HL-60/S4 treated with retinoic acid at 250 ng/mL for 4 days and 3 days (cell line): ENCODE measurements at regions not wholly inside any gene's neighbourhood (a gene's known extent, or its start where the extent isn't known, plus 50 kb on each side); places are given as distances from the start of the nearest gene placed in this dataset.
"Not testable (repeated sequence)": the region's sequence is repeated elsewhere in the genome, so short reads cannot be mapped to it uniquely, and the experiment has no call there.

ENCODE experiments used
- in situ Hi-C: fragments of 300-500 bp; cut with MboI; formaldehyde crosslinking; loops from 2 replicates; pipeline ENCODE4 v1.7.0; 2022; ENCODE audit warnings: low sequenced_read_pairs

DNA sequence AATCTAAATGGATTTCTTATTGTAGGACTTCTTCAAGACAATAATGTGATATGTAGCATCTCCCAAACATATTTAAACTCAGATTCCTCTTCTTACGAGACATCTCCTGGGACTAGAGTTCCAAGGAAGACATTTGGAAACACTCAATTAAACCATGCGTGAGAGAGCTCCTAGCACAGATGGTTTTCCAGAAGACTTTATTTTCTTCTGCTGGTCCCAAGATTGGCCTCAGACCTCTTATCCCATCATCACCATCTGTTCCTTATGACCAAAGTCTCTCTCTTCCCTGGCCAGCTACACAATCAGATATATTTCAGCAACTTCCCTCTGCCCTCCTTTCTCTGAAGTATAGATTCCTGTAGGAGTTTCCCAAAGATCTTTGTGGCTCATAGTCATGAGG lies 93.2 kb upstream of the JARID2 start:
- in situ Hi-C loops = no loop called here

DNA sequence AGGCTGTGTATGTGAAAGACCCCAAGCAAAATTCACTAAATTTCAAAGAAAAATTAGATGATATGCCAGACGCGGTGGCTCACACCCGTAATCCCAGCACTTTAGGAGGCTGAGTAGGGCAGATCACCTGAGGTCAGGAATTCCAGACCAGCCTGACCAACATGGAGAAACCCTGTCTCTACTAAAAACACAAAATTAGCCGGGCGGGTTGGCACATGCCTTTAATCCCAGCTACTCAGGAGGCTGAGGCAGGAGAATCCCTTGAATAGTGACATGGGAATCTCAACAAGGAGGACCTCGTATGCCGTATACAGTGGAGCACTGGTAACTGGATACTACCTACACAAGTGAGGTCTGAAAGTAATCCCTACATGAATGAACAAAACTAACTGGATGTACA lies 92.7 kb upstream of the JARID2 start:
- in situ Hi-C loops = no loop called here

DNA sequence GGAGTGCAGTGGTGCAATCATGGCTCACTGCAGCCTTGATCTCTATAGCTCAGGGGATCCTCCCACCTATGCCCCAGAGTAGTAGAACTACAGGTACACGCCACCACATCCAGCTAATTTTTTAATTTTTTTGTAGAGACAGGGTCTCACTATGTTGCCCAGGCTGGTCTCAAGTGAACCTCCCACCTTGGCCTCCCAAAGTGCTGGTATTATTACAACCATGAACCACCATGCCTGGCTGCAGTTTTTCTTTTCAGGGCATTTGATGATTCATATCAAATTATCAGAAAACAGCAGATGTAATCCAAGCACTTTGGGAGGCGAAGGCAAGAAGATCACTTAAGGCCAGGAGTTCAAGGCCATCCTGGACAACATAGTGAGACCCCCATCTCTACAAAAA lies 88.4 kb upstream of the JARID2 start:
- in situ Hi-C loops = no loop called here

DNA sequence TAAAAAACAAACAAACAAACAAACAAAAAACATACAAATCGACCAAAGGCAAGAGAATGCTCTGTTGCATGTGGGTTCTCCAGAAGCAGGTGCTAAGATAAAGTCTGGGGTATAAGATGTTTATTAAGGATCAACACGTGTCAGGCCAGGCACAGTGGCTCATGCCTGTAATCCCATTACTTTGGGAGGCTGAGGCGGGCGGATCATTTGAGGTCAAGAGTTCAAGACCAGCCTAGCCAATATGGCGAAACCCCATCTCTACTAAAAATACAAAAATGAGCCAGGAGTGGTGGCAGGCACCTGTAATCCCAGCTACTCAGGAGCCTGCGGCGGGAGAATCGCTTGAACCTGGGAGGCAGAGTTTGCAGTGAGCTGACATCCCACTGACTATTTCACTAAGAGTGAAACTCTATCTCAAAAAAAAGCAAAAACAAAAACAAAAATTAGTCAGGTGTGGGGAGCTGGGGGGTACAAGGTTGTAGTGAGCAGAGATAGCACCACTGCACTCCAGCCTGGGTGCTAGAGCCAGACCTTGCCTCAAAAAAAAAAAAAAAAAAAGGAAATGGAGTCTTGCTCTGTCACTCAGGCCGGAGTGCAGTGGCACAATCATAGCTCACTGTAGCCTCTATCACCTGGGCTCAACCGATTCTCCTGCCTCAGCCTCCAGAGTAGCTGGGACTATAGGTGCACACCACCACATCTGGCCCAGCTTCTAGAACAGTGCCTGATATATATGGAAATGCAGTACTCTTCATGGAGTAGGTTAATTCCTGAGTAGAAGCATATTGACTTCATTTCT lies 86.8 kb upstream of the JARID2 start:
- in situ Hi-C loops = no loop called here

DNA sequence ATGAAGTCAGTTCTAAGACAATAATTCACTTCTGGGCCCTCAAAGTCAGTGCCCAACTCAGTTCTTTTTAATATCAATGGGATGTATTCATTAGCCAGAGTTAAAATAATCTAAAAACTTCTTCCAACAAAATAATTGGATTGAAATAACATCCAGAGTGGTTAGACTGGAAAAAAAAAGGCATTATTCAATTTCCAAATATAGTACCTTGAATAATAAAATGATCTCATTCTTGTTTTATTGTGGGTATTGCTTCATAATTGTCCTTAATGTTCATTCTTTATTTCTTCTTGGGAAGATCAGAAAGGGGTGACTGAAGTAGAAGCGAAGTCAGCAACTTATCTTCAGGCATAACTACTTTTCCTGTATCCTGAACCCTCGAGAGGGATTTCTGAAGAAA lies 85.1 kb upstream of the JARID2 start:
- in situ Hi-C loops = no loop called here

DNA sequence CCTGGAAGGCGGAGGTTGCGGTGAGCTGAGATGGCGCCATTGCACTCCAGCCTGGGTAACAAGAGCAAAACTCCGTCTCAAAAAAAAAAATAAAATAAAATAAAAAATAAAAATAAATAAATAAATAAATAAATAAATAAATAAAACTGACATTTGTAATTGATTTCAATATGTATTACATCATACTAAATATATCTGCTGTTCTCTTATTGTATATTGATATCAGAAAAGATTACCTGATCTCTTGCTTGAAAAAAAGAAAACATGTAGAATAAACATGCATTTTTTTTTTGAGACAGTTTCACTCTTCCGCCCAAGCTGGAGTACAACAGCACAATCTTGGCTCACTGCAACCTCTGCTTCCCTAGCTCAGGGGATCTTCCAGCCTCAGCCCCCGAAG lies 81.0 kb upstream of the JARID2 start:
- in situ Hi-C loops = not testable (repeated sequence)

DNA sequence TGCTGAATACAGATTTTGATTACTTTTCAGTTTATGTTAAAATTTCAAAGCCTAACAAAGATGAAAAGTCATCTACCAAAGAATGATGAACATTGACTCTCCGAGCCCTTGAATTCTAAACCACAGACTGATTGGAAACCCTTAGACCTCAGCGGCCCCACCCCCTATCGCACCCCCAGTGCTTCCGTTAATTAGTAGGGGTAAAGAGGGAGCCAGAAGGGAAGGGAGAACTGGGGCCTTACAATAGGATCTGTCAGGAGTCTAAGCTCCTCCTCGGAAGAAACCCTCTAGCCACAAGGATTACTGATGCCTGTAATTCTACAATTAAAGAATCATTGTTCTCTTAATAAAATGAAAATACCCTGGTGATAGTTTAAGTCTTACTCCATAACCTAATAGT lies 79.7 kb upstream of the JARID2 start:
- in situ Hi-C loops = no loop called here

DNA sequence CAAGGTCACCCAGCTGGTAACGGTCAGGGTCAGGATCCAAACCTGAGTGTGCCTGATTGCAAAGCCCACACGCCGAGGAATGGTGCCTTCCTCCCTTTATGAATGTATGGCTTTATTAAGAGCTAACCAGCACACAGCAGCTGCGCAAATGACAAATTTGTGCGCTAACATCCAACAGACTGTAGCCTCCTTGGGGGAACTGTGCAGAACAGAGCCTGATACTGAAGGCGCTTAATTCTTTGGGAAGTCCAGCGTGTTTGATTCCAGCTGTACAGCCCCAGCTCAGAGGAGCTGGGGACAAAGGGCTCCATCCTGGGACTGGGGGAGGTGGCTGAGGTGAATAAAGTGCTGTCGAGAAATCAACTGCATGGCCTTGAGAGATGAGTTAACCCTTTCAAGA lies 75.7 kb upstream of the JARID2 start:
- in situ Hi-C loops = no loop called here

DNA sequence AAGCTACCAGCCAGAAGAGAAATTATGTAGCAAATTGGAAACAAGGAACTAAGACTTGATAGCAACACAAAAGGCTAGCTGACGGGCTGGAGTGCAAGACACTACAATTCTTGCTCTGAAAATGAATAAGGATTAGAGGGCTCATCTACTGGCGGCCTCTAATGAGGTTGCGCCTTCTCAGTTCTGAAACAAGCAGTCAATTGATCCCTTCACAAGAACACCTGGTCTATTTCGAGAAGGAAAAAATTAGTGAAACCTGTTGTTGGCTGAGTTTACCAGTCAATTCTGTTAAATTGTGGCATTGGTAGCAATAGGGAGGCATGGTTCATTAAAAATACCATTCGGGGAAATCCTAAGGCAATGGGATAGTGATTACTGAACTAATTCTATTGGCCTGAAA lies 74.8 kb upstream of the JARID2 start:
- in situ Hi-C loops = no loop called here

DNA sequence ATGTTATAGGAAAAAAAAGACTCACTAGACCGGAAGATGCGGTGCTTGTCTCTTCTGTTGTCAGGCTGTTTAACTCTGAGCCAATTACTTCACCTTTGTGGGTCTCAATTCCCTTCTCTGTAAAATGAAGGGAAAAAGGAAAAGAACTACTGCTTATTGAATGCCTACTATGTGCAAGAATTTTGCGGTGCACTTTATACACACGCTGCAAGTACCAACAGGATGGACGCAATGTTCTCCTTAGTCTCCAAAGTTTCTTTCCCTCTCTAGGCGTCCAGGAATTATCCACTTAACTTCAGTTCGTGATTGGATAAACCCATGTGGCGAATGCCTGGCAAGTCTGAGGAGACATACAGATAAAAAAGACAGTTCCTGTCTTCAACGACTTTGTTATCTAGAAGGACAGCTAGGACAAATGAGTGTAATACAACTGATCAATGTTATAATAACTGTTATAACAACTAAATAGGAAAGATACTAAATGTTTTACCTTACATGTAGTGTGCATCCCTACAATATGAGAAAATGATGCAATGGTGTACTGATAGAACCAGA lies 69.0 kb upstream of the JARID2 start:
- in situ Hi-C loops = no loop called here

DNA sequence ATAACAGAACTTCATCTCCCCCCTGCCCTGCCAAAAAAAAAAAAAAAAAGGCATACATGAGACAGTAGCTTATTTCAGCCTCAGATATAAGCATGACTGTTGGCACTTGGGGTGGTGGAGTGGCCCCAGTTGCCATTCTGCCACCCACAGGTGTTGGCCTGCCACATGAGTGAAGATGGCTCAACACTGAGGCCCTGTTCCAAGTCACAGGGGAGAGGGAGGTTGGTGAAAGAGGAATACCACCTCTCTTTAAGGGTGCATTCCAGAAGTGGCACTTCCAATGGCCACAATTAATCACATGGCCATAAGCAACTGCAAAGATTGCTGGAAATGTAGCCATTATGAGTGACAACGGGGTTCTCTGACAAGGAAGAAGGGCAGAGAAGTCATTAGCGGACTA lies 61.9 kb upstream of the JARID2 start:
- in situ Hi-C loops = no loop called here

DNA sequence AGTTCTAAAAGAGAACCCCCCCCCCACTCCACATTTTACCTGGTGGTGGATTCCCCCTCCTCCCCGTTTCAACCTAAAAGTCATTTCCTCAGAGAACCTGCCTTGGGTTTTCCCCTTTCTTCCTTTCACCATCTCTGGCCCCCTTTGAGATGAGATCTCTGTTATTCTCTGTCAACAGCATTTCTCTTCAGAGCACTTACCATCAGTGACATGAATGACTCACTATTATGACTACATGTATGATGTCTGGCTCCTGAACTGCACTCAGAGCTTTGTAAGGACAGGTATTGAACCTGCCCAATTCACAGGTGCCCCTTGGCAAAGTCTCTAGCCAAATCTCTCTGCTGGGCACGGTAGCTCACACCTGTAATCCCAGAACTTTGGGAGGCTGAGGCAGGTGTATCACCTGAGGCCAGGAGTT lies 61.4 kb upstream of the JARID2 start:
- in situ Hi-C loops = no loop called here

DNA sequence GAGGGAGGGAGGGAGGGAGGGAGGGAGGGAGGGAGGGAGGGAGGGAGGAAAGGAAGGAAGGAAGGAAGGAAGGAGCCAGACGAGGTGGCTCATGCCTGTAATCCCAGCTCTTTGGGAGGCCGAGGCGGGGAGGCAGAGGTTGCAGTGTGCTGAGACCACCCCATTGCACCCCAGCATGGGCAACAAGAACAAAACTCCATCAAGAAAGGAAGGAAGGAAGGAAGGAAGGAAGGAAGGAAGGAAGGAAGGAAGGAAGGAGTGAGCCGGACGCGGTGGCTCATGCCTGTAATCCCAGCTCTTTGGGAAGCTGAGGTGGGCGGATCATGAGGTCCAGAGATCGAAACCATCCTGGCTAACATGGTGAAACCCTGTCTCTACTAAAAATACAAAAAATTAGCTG lies 60.8 kb upstream of the JARID2 start:
- in situ Hi-C loops = not testable (repeated sequence)

DNA sequence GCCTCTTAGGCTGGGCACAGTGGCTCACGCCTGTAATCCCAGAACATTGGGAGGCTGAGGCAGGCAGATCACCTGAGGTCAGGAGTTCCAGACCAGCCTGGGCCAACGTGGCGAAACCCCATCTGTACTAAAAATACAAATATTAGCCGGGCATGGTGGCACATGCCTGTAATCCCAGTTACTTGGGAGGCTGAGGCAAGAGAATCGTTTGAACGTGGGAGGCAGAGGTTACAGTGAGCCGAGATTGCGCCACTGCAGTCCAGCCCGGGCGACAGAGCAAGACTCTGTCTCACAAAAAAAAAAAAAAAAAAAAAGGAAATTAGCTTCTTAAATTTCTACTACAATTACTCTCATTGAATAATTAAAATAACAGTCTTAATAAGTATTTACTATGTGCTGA lies 52.4 kb upstream of the JARID2 start:
- in situ Hi-C loops = not testable (repeated sequence)

DNA sequence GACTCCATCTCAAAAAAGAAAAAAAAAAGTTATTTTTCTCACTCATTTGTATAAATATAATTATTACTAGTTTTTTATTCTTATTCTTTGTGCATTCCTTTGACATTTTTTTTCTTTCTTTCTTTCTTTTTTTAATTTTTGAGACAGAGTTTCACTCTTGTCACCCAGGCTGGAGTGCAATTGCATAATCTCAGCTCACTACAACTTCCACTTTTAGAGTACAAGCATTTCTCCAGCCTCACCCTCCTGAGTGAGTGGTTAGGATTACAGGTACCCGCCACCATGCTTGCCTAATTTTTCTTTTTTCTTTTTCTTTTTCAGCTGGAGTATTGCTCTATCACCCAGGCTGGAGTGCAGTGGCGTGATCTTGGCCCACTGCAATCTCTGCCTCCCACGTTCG lies 51.4 kb upstream of the JARID2 start:
- in situ Hi-C loops = no loop called here
